GM12865 (cell line): ENCODE measurements at regions not wholly inside any gene's neighbourhood (a gene's known extent, or its start where the extent isn't known, plus 50 kb on each side); places are given as distances from the start of the nearest gene placed in this dataset.

Source experiments
- DNase-seq: peaks from one replicate; pipeline ENCODE4 v3.0.0; 2010; ENCODE audit warnings: low read depth
- H3K4me3 ChIP-seq: 2 replicates; pipeline ENCODE4 v1.5.1; 2011; ENCODE audit warnings: mild to moderate bottlenecking, low read depth, low read length, control low read depth
- TF ChIP-seq, protein P1 (sequence below): IDR thresholded peaks from 2 replicates; pipeline ENCODE4 v1.5.1; 2011; ENCODE audit warnings: low read length, control low read depth, low read depth, inconsistent platforms; ENCODE audit not compliant: insufficient read depth; ENCODE audit errors: missing control alignments

DNA sequence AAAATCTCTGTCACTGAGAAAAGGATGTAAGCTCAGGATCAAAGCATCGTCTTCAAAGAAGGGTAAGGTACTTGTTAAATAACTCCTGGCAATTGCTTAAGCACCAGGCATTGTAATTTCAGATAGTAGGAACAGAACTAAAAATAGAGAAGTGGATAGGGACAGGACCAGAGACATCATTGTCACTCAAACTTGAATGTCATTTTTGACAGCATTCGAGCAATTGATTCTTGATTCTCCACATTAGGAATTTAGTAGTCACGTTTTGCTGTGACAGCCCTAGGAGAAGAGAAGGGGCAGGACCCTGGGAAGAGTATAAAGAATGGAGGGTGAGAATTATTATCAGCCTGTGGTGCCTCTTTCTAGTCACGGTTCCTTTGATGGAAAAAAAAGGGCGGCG, 50.1 kb upstream of the BACH2 start:
- DNase-seq = no peak
- no peak overlapping the region for H3K4me3 ChIP-seq
- TF ChIP-seq, protein P1, sequence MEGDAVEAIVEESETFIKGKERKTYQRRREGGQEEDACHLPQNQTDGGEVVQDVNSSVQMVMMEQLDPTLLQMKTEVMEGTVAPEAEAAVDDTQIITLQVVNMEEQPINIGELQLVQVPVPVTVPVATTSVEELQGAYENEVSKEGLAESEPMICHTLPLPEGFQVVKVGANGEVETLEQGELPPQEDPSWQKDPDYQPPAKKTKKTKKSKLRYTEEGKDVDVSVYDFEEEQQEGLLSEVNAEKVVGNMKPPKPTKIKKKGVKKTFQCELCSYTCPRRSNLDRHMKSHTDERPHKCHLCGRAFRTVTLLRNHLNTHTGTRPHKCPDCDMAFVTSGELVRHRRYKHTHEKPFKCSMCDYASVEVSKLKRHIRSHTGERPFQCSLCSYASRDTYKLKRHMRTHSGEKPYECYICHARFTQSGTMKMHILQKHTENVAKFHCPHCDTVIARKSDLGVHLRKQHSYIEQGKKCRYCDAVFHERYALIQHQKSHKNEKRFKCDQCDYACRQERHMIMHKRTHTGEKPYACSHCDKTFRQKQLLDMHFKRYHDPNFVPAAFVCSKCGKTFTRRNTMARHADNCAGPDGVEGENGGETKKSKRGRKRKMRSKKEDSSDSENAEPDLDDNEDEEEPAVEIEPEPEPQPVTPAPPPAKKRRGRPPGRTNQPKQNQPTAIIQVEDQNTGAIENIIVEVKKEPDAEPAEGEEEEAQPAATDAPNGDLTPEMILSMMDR = no peak
